GM12874 (cell line): ENCODE measurements at regions not wholly inside any gene's neighbourhood (a gene's known extent, or its start where the extent isn't known, plus 50 kb on each side); places are given as distances from the start of the nearest gene placed in this dataset.

ENCODE experiments used
- CTCF ChIP-seq: IDR thresholded peaks from 2 replicates; pipeline ENCODE4 v1.5.1; 2011; ENCODE audit warnings: low read depth, mild to moderate bottlenecking, control low read depth, low read length, moderate library complexity; ENCODE audit not compliant: insufficient read depth

GRCh38 chr7:25850735-25851134 is 301.3 kb upstream of the NFE2L3 start:
- no peak for TF ChIP-seq CTCF

DNA sequence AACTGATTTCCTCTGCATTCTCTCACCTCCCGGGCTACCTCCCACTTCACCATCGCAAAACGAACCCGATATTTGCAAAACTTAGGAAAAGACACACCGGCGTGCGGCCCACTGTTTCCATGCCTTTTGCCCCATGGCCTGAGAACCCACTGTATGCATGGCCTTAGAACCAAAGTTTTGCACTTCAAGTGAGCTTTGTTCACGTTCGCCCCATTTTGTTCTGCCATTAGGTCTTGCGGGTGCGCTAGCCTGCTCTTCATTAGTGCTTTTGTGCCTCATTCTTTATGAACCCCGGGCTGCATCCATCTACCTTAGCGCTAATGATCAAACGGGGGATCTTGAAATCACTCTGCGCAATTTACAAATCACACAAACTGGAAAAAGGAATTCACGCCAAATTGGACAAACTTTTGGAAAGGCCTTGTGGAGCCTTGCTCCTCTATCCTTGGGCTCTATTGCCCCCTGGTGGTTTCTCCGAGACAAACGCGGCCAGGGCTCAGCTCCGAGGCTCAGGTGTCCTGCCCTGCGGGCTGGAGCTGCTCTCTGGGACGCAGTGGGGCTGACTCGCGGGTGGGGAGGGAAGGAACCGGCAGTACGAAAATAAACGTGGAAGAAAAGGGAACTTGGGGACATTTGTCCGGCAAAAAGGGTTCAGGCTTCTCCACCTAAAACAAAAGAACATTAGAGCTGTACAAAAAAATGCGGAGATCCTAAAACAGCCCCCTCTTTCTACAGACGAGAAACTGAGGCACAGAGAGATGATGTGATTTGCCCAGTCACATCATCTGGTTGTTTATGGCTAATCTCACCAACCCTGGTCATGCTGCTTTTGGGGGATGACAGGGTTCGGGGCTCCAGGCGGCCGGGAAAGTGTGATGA is 300.4 kb upstream of the NFE2L3 start:
- peak; percentile 85 for TF ChIP-seq CTCF

- no peak for TF ChIP-seq CTCF
Measured at GRCh38 chr7:25852211-25852938, 299.6 kb upstream of the NFE2L3 start.

GRCh38 chr7:25852939-25853271 is 299.1 kb upstream of the NFE2L3 start:
- no peak for TF ChIP-seq CTCF

DNA sequence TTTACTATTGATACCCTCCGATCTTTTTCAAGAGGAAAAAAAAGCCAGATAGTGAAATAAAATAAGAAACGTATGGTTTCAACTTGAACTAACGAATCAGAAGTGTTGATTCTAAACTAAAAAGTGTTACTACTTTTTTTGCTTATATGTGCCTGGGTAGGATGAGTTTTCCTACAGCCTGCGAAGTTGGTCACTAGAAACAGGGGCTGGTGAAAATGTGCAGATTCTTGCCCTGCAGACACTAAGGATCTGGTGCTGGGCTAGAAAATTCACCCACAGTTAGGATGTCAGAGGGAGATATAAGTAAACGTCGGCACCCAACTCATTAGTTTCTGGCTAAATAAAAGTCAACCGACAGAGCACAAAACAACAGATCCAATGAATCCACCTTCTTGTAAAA is 298.7 kb upstream of the NFE2L3 start:
- no peak for TF ChIP-seq CTCF

DNA sequence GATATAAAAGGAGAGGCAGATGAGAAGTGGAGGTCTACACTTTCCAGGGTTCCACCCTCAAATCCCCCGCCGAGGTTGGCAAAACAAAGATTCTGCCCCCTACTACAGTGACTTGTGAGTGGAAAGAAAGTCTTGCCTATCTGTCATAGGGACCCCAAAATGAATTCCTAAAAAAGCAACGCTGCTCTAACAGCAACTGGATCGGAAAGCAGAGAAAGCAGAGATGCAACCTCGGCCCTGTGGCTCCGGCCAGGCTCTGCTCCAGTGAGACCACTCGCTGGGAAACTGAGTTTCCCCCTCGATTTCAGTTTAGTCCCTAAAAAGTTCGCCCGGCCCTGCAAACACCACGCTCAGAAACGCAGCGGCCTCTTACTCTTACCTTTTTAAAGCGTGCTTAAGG is 297.9 kb upstream of the NFE2L3 start:
- no peak for TF ChIP-seq CTCF

GRCh38 chr7:25854608-25855497 is 297.1 kb upstream of the NFE2L3 start:
- peak; percentile 77 for TF ChIP-seq CTCF
